Neural cell (in vitro differentiated cells): ENCODE measurements at regions not wholly inside any gene's neighbourhood (a gene's known extent, or its start where the extent isn't known, plus 50 kb on each side); places are given as distances from the start of the nearest gene placed in this dataset.

ENCODE experiments used
- CTCF ChIP-seq: fragments of 450-650 bp; IDR thresholded peaks from 2 replicates; pipeline ENCODE4 v1.5.1; 2014; ENCODE audit warnings: antibody characterized with exemption, mild to moderate bottlenecking, moderate library complexity; ENCODE audit not compliant: poor library complexity, severe bottlenecking
- EP300 ChIP-seq: fragments of 450-650 bp; conservative IDR thresholded peaks from 2 replicates; pipeline ENCODE4 v1.6.1; 2014; ENCODE audit warnings: antibody characterized with exemption, mild to moderate bottlenecking, moderate library complexity; ENCODE audit not compliant: poor library complexity, severe bottlenecking
- EZH2 ChIP-seq: fragments of 200-600, 300-800 bp; shearing (Covaris generic), sonication (generic); IDR thresholded peaks from 2 replicates; pipeline ENCODE4 v1.6.1; 2014; ENCODE audit warnings: antibody characterized with exemption, low read length, borderline replicate concordance, mild to moderate bottlenecking; ENCODE audit not compliant: insufficient read depth, poor library complexity, severe bottlenecking
- MXI1 ChIP-seq: fragments of 450-650 bp; conservative IDR thresholded peaks from 2 replicates; pipeline ENCODE4 v1.6.1; 2014; ENCODE audit warnings: antibody characterized with exemption, mild to moderate bottlenecking; ENCODE audit not compliant: poor library complexity, severe bottlenecking
- POLR2AphosphoS5 ChIP-seq: IDR thresholded peaks from 2 replicates; pipeline ENCODE4 v1.6.1; 2012
- REST ChIP-seq: IDR thresholded peaks from 2 replicates; pipeline ENCODE4 v1.6.1; 2012; ENCODE audit warnings: borderline replicate concordance
- SMC3 ChIP-seq: fragments of 450-650 bp; conservative IDR thresholded peaks from 2 replicates; pipeline ENCODE4 v1.6.1; 2014; ENCODE audit warnings: antibody characterized with exemption, mild to moderate bottlenecking, moderate library complexity; ENCODE audit not compliant: poor library complexity

- TF ChIP-seq POLR2AphosphoS5 (no peak), CTCF (no peak), EZH2 (no peak), EP300 (no peak), MXI1 (no peak), SMC3 (no peak), REST (no peak)
Measured at GRCh38 chr18:38386146-38386545, 820.5 kb upstream of the CELF4 start.
